ENCODE measurements at regions not wholly inside any gene's neighbourhood (a gene's known extent, or its start where the extent isn't known, plus 50 kb on each side); places are given as distances from the start of the nearest gene placed in this dataset.

- Histone ChIP-seq H3K4me3 (ENCODE audit: low read length) (no peak overlapping the region), H3K27me3 (ENCODE audit: control insufficient read depth in 1 of 2, insufficient read depth in 2 of 2, low read length in 2 of 2) (no peaks in the 10 kb centered on the region), H3K36me3 (ENCODE audit: insufficient read depth, low read length) (no peaks in the 10 kb centered on the region), H3K27ac (ENCODE audit: low read depth in 1 of 2, low read length in 2 of 2) (no peak overlapping the region), H3K9me3 (ENCODE audit: control insufficient read depth in 1 of 2, insufficient read depth in 1 of 2, low read length in 2 of 2) (no peaks in the 10 kb centered on the region), H3K4me1 (ENCODE audit: insufficient read depth, low read length) (no peaks in the 10 kb centered on the region)
- H3K27ac Mint-ChIP-seq: no peak overlapping the region
- DNase-seq (no peak), ATAC-seq (ENCODE audit: poor library complexity) (no peak)
- CTCF ChIA-PET: no interaction called here
- H3K4me3 Mint-ChIP-seq: no peak overlapping the region
- no peaks in the 10 kb centered on the region for H3K36me3 Mint-ChIP-seq (ENCODE audit: low read depth)
- H3K27me3 Mint-ChIP-seq: no peaks in the 10 kb centered on the region
- H3K9me3 Mint-ChIP-seq: peaks cover 3% of the 10 kb centered on the region
- TF ChIP-seq CTCF (IDR thresholded peaks at IDR 0.05): no peak
- POLR2A ChIA-PET: no interaction called here
- H3K4me1 Mint-ChIP-seq (ENCODE audit: low read depth): no peaks in the 10 kb centered on the region
- intact Hi-C loops (cut with DNase I, micrococcal nuclease): no loop called here
Measured at GRCh38 chr10:57964351-57964750, 303.3 kb downstream of the IPMK start.

GRCh38 chr10:57963546-57963945 is 304.1 kb downstream of the IPMK start:
- Mint-ChIP-seq H3K4me1 (ENCODE audit: low read depth) (no peaks in the 10 kb centered on the region), H3K4me3 (no peak overlapping the region), H3K27me3 (no peaks in the 10 kb centered on the region), H3K27ac (no peak overlapping the region), H3K36me3 (ENCODE audit: low read depth) (no peaks in the 10 kb centered on the region), H3K9me3 (peaks cover 3% of the 10 kb centered on the region)
- H3K4me1 ChIP-seq (ENCODE audit: insufficient read depth, low read length): no peaks in the 10 kb centered on the region
- no peak overlapping the region for H3K4me3 ChIP-seq (ENCODE audit: low read length)
- CTCF ChIA-PET: no interaction called here
- TF ChIP-seq CTCF (IDR thresholded peaks at IDR 0.05): no peak
- no peak overlapping the region for H3K27ac ChIP-seq (ENCODE audit: low read depth in 1 of 2, low read length in 2 of 2)
- H3K36me3 ChIP-seq (ENCODE audit: insufficient read depth, low read length): no peaks in the 10 kb centered on the region
- POLR2A ChIA-PET: no interaction called here
- DNase-seq (no peak), ATAC-seq (ENCODE audit: poor library complexity) (no peak)
- intact Hi-C loops (cut with DNase I, micrococcal nuclease): no loop called here
- no peaks in the 10 kb centered on the region for H3K27me3 ChIP-seq (ENCODE audit: control insufficient read depth in 1 of 2, insufficient read depth in 2 of 2, low read length in 2 of 2)
- no peaks in the 10 kb centered on the region for H3K9me3 ChIP-seq (ENCODE audit: control insufficient read depth in 1 of 2, insufficient read depth in 1 of 2, low read length in 2 of 2)

GRCh38 chr10:57962839-57963238 is 304.9 kb downstream of the IPMK start:
- intact Hi-C loops (cut with DNase I, micrococcal nuclease): no loop called here

More at GRCh38 chr10:57962839-57963238, 304.9 kb downstream of the IPMK start:
- no peak for ATAC-seq (ENCODE audit: poor library complexity)
- Mint-ChIP-seq H3K27ac (no peak overlapping the region), H3K4me3 (no peak overlapping the region), H3K9me3 (peaks cover 3% of the 10 kb centered on the region), H3K27me3 (no peaks in the 10 kb centered on the region), H3K4me1 (ENCODE audit: low read depth) (no peaks in the 10 kb centered on the region), H3K36me3 (ENCODE audit: low read depth) (no peaks in the 10 kb centered on the region)
- no peak overlapping the region for H3K27ac ChIP-seq (ENCODE audit: low read depth in 1 of 2, low read length in 2 of 2)
- no peaks in the 10 kb centered on the region for H3K4me1 ChIP-seq (ENCODE audit: insufficient read depth, low read length)
- H3K9me3 ChIP-seq (ENCODE audit: control insufficient read depth in 1 of 2, insufficient read depth in 1 of 2, low read length in 2 of 2): no peaks in the 10 kb centered on the region
- CTCF ChIA-PET: interaction anchor here (0.7 kb wide), 1 partner anchor 1666 kb away, joined by 3 read pairs; no protein-coding TSS in a partner anchor
- H3K36me3 ChIP-seq (ENCODE audit: insufficient read depth, low read length): no peaks in the 10 kb centered on the region
- DNase-seq: no peak
- no peak overlapping the region for H3K4me3 ChIP-seq (ENCODE audit: low read length)
- no peaks in the 10 kb centered on the region for H3K27me3 ChIP-seq (ENCODE audit: control insufficient read depth in 1 of 2, insufficient read depth in 2 of 2, low read length in 2 of 2)
- no peak for TF ChIP-seq CTCF (IDR thresholded peaks at IDR 0.05)
- POLR2A ChIA-PET: no interaction called here

All from CD4-positive, alpha-beta T cell (primary cell).